ENCODE measurements at regions not wholly inside any gene's neighbourhood (a gene's known extent, or its start where the extent isn't known, plus 50 kb on each side); places are given as distances from the start of the nearest gene placed in this dataset.

- ChIA-PET CTCF (no interaction called here), POLR2A (no interaction called here)
- DNase-seq (ENCODE audit: extremely low spot score): no peak
- TF ChIP-seq CTCF (IDR thresholded peaks at IDR 0.05; ENCODE audit: control extremely low read depth, extremely low read depth, low read depth, missing control alignments): no peak
Measured at GRCh38 chr5:167633931-167634341, 657.5 kb upstream of the WWC1 start.

GRCh38 chr5:167634432-167634831 is 657.0 kb upstream of the WWC1 start:
- ChIA-PET CTCF (no interaction called here), POLR2A (no interaction called here)
- no peak for DNase-seq (ENCODE audit: extremely low spot score)
- TF ChIP-seq CTCF (IDR thresholded peaks at IDR 0.05; ENCODE audit: control extremely low read depth, extremely low read depth, low read depth, missing control alignments): no peak

DNA sequence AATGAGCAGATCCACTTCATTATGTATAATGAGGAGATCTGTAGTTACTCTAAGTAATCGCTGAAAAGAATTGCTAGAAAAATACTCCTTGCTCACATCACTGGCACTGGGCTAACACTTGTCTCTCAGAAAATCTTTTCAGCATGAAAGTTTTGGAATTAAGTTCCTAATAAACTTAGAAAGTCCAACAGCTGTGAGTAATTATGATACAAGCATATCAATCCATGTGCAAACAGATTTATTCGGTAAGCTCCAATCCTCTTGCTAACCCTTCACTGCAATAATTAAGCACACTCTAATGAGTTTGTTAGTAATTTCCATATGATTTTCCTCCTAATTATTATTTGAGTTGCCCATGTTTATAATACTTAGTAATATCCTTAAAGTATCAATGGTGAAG is 652.6 kb upstream of the WWC1 start:
- POLR2A ChIA-PET: no interaction called here
- no peak for DNase-seq (ENCODE audit: extremely low spot score)

GRCh38 chr5:167639273-167639672 is 652.2 kb upstream of the WWC1 start:
- no peak for DNase-seq (ENCODE audit: extremely low spot score)
- ChIA-PET CTCF (interaction anchor here (1.4 to 1.6 kb wide), 2 partner anchors 9 to 19 kb away, joined by 3 read pairs; no protein-coding TSS in a partner anchor), POLR2A (no interaction called here)
- no peak for TF ChIP-seq CTCF (IDR thresholded peaks at IDR 0.05; ENCODE audit: control extremely low read depth, extremely low read depth, low read depth, missing control alignments)

More for the DNA sequence above, 652.6 kb upstream of the WWC1 start:
- CTCF ChIA-PET: interaction anchor here (1.4 to 1.6 kb wide), 2 partner anchors 8 to 18 kb away, joined by 3 read pairs; no protein-coding TSS in a partner anchor
- TF ChIP-seq CTCF (IDR thresholded peaks at IDR 0.05; ENCODE audit: control extremely low read depth, extremely low read depth, low read depth, missing control alignments): no peak

DNA sequence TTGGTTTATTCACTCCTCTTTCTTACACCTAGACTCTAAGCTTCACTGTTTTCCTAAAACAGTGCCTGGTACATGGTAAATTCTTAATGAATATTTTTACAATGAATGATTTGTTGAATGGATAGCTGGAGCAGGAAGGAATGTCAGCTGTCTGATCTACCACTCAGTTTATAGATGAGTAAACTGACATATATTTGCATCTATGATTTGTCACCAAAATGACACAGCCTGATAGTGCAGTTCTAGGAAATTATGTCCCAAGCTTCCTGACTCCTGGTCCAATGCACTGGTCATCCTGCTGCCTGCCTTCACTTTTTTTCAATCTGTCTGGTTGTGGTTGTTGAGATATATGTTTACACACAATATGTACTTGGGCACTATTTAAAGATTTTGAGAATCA is 651.7 kb upstream of the WWC1 start:
- no peak for TF ChIP-seq CTCF (IDR thresholded peaks at IDR 0.05; ENCODE audit: control extremely low read depth, extremely low read depth, low read depth, missing control alignments)
- ChIA-PET CTCF (interaction anchor here (1.4 to 1.6 kb wide), 2 partner anchors 9 to 19 kb away, joined by 3 read pairs; no protein-coding TSS in a partner anchor), POLR2A (no interaction called here)
- no peak for DNase-seq (ENCODE audit: extremely low spot score)

DNA sequence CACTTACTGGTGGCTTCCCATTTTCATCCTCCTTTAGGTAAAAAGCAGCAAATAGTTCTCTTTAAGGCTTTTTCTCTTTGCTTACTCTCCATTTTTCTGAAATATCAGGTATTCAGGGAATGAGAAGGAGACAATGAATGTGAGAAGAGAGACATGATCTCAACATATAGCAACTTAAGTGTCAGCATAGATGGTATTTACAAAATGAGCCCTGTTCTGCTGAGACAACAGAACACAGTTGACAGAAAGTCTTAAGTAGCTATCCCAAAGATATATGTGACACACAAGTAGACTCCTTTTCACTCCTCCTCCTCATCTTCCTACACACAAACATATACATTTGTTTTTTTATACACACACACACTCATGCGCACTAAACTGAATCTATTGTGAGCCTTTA is 649.3 kb upstream of the WWC1 start:
- no peak for DNase-seq (ENCODE audit: extremely low spot score)
- TF ChIP-seq CTCF (IDR thresholded peaks at IDR 0.05; ENCODE audit: control extremely low read depth, extremely low read depth, low read depth, missing control alignments): no peak
- POLR2A ChIA-PET: no interaction called here
- CTCF ChIA-PET: no interaction called here

Data from GM10248 (cell line).